ENCODE measurements at regions not wholly inside any gene's neighbourhood (a gene's known extent, or its start where the extent isn't known, plus 50 kb on each side); places are given as distances from the start of the nearest gene placed in this dataset.
"Not testable (repeated sequence)": the region's sequence is repeated elsewhere in the genome, so short reads cannot be mapped to it uniquely, and the experiment has no call there.

DNA sequence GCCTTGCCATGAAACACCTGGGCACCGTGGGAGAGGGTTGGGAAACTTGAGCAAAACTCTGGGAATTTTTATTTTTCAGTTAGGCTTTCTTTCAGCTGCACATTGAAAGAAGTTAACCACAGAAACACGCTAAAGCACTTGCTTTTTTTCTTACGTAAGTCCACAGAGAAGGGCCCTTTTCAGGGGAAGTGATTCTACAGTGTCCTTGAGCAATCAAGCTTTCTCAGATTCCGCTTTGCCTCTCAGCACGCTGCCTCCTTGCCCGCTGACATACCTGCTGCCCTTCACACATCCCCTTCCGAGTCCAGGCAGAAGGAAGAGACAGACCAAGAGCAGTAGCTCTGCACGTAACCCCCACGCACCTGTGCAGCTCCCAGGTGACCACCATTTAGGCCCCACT, 135.5 kb upstream of the MYT1L start:
- no peak for DNase-seq (ENCODE audit: low spot score)

DNA sequence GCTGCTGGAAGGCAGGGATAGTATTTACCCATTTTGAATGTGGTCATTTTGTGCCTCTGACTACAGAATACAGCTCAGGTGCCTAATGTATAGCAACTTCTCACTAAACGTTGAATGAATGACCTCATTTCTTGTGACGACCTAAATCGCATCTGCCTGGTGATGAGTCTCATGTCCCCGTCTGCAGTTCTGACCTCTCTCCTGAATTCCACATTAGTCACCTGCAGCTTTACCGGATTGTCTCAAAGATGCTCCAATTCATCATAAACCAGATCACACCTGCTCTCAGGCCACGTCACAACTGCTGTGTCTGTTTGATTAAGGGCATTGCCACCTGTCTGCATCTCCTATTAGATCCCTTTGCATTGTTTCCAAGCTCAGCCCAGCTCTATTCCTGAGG, 133.6 kb upstream of the MYT1L start:
- DNase-seq (ENCODE audit: low spot score), result no peak

DNA sequence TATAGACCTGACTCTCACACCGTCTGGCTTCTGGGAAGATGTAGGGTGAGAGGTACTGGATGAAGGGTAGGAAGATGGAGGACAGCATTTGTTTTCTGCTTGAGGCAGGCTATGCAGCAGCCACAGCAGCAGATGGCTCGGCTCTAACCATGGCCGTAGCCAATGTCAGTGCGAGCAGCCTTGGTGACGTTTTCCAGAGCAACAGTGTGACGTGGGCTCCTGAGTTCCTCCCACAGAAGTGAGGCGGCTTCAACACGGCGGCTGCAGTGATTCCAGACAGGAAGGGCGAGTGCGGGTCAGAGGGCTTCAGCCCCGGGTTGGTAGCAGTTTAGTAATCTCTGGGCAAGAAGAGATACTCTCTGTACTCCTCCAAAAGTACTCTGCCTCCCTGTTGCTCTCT, 133.0 kb upstream of the MYT1L start:
- DNase-seq (ENCODE audit: low spot score), result no peak

DNA sequence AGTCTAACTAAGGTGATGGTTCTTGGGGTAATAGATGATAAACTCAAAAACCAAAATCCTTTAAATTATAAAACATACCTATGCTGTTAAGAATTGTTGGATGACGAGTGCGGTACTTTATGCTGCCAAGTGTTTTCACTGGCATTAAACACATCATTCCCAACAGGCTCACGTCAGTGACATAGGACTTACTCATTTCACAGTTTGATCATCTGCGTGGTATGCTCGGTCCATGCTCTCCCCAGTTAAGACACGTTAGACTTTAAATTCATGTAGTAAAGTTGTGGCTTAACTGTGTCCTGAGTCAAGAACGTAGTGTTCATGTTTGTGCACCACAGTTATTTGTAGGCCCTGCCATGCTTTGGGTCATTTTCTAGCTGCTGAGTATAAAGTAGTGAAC, 125.6 kb upstream of the MYT1L start:
- no peak for DNase-seq (ENCODE audit: low spot score)

DNA sequence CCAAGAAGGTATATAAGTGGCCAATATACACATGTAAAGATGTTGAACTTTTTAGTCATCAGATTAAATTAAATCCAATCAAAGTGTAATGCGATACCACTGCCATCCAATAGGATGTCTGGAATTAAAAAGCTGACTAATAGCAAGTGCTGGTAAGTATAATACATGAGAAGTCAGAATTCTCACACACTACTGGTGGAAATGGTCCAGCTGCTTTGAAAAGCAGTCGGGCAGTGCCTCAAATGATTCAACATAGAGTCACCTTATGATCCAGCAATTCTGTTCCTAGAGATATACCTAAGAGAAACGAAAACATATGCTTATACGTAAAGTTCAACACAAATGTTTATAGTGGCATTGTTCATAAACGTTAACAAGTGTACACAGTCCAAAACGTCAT, 124.1 kb upstream of the MYT1L start:
- DNase-seq (ENCODE audit: low spot score), result no peak

DNA sequence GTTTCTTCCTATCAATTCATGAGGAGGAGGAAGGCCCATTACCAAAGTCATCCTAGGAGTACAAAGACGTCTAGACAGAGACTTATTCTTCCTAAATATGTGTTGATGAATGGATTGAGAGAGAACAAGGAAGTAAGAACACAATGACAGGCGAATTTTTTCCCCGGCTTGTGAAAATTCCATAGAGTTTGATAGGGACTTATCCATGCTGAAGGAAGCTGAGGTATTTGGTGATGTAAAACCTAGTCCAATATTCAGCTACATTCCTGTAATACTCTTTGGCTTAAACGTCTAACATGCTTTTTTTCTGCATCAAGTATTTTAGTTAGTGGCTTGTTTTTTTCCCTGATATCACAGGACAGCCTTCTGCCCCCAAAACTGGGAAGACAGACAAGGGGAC, 121.9 kb upstream of the MYT1L start:
- DNase-seq (ENCODE audit: low spot score), result no peak

DNA sequence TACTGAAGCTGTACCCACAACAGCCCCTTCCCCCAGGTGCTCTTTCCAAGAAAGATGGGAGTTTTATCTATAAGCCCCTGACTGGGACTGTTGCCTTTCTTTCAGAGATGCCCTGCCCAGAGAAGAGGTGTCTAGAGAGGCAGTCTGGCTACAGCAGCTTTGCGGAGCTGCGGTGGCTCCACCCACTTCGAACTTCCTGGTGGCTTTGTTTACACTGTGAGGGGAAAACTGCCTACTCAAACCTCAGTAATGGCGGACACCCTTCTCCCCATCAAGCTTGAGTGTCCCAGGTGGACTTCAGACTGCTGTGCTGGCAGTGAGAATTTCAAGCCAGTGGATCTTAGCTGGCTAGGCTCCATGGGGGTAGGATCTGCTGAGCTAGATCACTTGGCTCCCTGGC, 120.2 kb upstream of the MYT1L start:
- not testable (repeated sequence) for DNase-seq (ENCODE audit: low spot score)

DNA sequence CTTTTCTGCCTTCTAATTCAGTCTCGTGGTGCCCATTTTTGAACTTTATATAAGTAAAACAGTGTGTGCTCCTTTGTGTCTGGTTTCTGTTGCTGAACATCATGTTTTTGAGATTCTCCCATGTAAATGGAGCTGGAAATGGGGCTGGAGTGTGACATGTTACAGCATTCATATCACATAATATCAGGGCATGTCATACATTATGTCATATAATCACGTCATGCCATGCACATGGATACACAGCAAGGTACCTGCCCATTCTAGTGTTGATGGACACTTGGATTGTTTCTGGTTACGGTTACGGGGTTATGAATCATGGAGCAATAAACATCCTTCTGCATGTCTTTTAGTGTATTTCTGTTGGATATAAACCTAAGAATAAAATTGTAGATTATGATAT, 117.1 kb upstream of the MYT1L start:
- no peak for DNase-seq (ENCODE audit: low spot score)

DNA sequence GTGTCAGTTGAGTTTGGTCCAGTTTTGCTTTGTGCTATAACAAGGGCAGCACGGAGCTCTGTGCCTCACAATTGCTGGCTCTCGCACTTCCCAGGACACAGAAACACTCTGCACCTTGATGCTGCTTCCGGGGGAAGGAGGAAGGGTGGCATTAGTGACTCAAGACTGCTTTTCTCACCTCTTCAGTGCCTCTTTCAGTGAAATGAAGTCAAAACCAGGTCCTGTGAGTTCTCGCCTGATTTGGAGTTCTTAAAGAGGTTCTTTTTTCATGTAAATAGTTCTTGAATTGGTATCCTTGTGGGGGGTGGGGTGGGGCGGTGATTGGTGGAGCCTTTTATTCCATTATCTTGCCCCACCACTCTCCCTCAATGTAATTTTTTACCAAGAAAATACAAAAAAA, 91.5 kb upstream of the MYT1L start:
- no peak for DNase-seq (ENCODE audit: low spot score)

DNA sequence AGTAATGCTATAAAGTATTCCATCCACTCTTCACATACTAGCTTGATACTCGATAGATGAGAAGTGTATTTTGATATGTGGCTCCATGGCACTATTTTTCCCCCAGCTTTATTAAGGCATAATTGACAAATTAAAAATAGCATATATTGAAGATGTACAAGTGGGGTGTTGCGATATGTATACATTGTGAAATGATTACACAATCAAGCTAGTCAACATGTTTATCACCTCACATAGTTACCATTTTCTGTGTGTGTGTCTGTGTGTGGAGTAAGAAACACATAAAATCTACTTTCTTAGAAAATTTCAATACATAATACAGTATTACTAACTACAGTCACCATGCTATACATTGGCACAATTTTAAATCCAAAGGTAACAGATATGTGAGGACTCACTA, 82.5 kb upstream of the MYT1L start:
- no peak for DNase-seq (ENCODE audit: low spot score)

DNA sequence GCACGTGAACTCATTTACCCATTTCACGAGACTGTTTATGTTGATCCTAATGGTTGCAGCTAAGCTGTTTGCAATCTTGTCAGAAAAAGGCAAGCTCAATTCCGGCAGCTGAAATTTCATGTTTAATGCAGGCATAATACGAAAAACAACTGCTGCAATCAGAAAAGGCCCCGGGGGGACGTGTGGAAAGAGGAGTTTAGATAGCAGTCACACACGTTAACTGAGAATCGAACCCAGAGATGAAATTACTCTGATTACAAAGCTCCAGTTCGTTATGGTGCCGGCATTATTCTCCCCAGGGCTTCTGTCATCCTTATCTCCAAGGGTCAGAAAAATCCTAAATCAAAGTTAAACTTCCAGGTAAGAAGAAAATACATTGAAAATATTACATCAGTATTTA, 79.9 kb upstream of the MYT1L start:
- DNase-seq (ENCODE audit: low spot score), result no peak

DNA sequence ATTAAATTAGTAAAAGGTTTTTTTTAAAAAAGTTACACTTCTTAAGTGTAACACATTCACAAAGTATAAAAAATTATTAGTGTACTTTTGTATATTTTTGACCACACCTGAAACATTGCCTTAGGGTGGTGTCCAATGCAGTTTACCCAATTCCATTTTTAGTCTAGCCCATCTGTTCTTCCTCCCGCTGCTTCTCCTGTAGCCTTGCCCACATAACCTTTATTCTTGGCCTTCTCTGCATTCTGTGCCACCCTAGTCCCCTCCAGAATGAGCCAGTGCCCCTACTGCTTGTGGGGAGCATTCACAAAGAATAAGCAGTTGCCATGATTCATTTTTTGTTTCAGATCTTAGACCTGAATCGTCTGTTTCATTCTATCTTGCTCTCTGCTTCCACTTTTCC, 78.4 kb upstream of the MYT1L start:
- no peak for DNase-seq (ENCODE audit: low spot score)

DNA sequence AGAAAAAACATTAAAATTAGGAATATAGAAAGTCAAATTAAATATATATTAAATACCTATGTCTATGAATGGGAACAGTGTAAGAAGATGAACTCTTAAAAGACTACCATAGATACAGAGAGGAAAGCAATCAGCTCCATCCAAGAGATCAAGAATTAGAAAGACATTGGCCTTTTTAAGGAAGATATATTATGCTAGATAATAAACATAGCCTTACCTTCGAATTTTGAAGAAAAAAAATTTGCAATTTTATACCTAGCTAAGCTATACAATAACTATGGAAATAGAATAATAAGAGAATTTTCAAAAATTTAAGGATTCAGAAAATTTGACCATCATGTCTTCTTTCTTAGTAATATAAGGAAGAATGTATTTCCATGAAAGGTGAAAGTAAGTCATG, 74.7 kb upstream of the MYT1L start:
- DNase-seq (ENCODE audit: low spot score), result no peak

DNA sequence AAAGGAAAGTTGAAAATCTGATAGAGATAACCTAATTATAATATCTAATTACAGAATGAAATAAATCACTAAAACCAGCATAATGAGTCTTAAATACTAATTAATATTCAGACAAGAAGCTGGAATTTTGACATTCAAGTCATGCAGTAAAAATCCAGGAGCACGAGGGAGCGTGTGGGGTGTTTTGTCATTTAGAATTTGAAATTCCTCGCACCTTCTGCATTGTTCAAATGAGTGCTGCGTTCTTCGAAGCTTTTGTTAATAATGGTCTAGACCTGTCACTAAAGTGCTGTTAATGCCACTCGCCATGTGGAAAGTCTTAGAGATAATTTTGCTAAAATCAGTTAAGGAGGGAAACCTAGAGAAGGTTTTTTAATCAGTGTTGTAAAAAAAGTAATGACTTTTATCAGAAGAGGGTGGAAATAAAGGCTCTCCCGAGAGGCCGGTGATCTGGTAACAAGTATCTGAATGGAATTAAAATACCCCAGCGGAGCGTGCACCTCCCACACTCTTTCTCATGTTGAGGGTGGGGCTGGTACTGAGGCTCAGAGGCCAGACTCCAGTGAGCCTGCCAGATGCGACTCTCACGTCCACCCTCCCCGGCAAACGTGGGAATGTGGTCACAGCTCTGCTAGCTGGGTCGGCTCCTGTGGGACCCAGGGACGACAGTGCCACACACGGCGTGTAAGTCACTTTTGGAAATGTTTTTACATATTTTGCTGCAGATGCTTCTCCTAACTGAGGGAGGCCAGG, 69.4 kb upstream of the MYT1L start:
- DNase-seq (ENCODE audit: low spot score), result no peak

DNA sequence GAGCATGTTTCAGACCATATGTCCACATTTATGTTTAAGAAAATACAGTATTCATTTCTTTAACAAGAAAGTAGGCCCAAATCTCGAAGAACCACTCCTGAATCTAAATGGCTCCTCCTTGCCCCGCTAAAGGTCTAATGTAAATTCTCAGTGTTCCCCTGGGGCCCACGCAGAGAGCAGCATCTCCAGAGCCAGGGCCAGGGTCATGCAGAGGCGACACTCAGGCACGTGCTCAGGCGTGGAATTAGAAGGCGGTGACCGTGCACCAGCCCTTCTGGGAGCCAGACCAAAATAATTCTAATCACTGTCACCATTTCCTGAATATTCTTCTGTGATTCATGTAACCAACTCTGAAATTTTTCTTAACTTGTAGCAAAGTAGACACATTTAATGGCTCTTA, 68.3 kb upstream of the MYT1L start:
- DNase-seq (ENCODE audit: low spot score), result no peak

DNA sequence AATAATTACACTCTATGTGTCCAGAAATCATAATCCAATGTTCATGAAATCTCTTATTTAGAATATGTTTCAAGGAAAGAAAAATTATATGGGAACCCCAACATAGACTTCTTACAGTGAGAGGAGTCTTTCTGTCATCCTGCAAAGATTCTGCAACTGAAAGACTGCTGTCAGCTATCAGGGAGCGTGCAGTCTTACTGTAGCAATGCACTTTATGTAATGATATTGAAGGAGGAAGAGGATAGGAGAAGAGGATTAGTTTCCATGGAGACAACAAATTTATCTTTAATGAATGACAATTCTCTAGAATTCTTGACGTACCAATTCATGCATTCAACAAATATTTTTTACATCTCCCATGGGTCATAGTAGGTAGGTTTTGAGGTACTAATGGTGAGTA, 61.3 kb upstream of the MYT1L start:
- peak; percentile 44 for DNase-seq (ENCODE audit: low spot score)

DNA sequence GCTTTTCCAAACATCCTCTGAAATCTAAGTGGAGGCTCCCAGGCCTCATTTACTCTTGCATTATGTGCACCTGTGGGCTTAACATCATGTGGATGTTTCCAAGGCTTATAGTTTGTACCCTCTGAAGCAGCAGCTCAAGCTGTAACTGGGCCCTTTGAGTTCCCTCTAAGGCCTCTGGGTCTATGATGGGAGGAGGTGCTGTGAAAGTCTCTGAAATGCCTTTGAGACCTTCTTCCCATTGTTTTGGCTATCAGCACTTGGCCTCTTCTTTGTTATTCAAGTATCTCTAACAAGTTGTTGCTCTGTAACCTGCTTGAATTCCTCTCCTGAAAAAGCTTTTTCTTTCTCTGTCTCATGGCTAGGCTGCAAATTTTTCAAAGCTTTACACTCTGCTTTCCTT, 58.1 kb upstream of the MYT1L start:
- DNase-seq (ENCODE audit: low spot score), result no peak
